ENCODE measurements at regions not wholly inside any gene's neighbourhood (a gene's known extent, or its start where the extent isn't known, plus 50 kb on each side); places are given as distances from the start of the nearest gene placed in this dataset.
"Not testable (repeated sequence)": the region's sequence is repeated elsewhere in the genome, so short reads cannot be mapped to it uniquely, and the experiment has no call there.

GRCh38 chr12:113719911-113720591, 246.1 kb downstream of the RBM19 start:
- no peak for DNase-seq (ENCODE audit: low spot score in 2 of 2)
- no peaks in the 10 kb centered on the region for H3K9me3 ChIP-seq
- peaks cover 13% of the 10 kb centered on the region for H3K27me3 ChIP-seq (ENCODE audit: low read depth)
- H3K4me3 ChIP-seq = no peak overlapping the region
- H3K4me1 ChIP-seq = no peaks in the 10 kb centered on the region
- no peaks in the 10 kb centered on the region for H3K36me3 ChIP-seq (replicated peaks)
- in situ Hi-C loops (cut with MboI; ENCODE audit: low sequenced_read_pairs) = no loop called here

GRCh38 chr12:113713156-113713555, 241.5 kb upstream of the LHX5 start:
- H3K36me3 ChIP-seq (replicated peaks) = no peaks in the 10 kb centered on the region
- H3K4me3 ChIP-seq = no peak overlapping the region
- in situ Hi-C loops (cut with MboI; ENCODE audit: low sequenced_read_pairs) = no loop called here
- no peak for DNase-seq (ENCODE audit: low spot score in 2 of 2)
- no peaks in the 10 kb centered on the region for H3K9me3 ChIP-seq
- H3K4me1 ChIP-seq = no peaks in the 10 kb centered on the region
- peaks cover 36% of the 10 kb centered on the region for H3K27me3 ChIP-seq (ENCODE audit: low read depth)

GRCh38 chr12:113712481-113712880, 240.8 kb upstream of the LHX5 start:
- no peak for DNase-seq (ENCODE audit: low spot score in 2 of 2)
- Histone ChIP-seq H3K27me3 (ENCODE audit: low read depth) (peaks cover 41% of the 10 kb centered on the region), H3K36me3 (replicated peaks) (no peaks in the 10 kb centered on the region), H3K4me1 (no peaks in the 10 kb centered on the region), H3K4me3 (no peak overlapping the region), H3K9me3 (no peaks in the 10 kb centered on the region)
- in situ Hi-C loops (cut with MboI; ENCODE audit: low sequenced_read_pairs) = no loop called here

- H3K36me3 ChIP-seq (replicated peaks) = no peaks in the 10 kb centered on the region
- H3K9me3 ChIP-seq = no peaks in the 10 kb centered on the region
- H3K4me1 ChIP-seq = no peaks in the 10 kb centered on the region
- H3K27me3 ChIP-seq (ENCODE audit: low read depth) = peaks cover 45% of the 10 kb centered on the region
- H3K4me3 ChIP-seq = no peak overlapping the region
- in situ Hi-C loops (cut with MboI; ENCODE audit: low sequenced_read_pairs) = no loop called here
- no peak for DNase-seq (ENCODE audit: low spot score in 2 of 2)
Measured at GRCh38 chr12:113710216-113710615, 238.5 kb upstream of the LHX5 start.

GRCh38 chr12:113709456-113709855, 237.8 kb upstream of the LHX5 start:
- in situ Hi-C loops (cut with MboI; ENCODE audit: low sequenced_read_pairs) = no loop called here

GRCh38 chr12:113702836-113703235, 231.2 kb upstream of the LHX5 start:
- Histone ChIP-seq H3K36me3 (replicated peaks) (no peaks in the 10 kb centered on the region), H3K4me1 (no peaks in the 10 kb centered on the region), H3K4me3 (no peak overlapping the region), H3K27me3 (ENCODE audit: low read depth) (peaks cover 36% of the 10 kb centered on the region), H3K9me3 (peaks cover 2% of the 10 kb centered on the region; the same call in 1 of the 2 replicates)
- in situ Hi-C loops (cut with MboI; ENCODE audit: low sequenced_read_pairs) = no loop called here
- no peak for DNase-seq (ENCODE audit: low spot score in 2 of 2)

More at GRCh38 chr12:113709456-113709855, 237.8 kb upstream of the LHX5 start:
- DNase-seq (ENCODE audit: low spot score in 2 of 2) = no peak
- Histone ChIP-seq H3K9me3 (no peaks in the 10 kb centered on the region), H3K27me3 (ENCODE audit: low read depth) (peaks cover 44% of the 10 kb centered on the region), H3K4me1 (no peaks in the 10 kb centered on the region), H3K36me3 (replicated peaks) (no peaks in the 10 kb centered on the region), H3K4me3 (no peak overlapping the region)

- in situ Hi-C loops (cut with MboI; ENCODE audit: low sequenced_read_pairs) = no loop called here
- peaks cover 36% of the 10 kb centered on the region for H3K27me3 ChIP-seq (ENCODE audit: low read depth)
Measured at GRCh38 chr12:113702276-113702675, 230.6 kb upstream of the LHX5 start.

GRCh38 chr12:113700943-113701342, 229.3 kb upstream of the LHX5 start:
- in situ Hi-C loops (cut with MboI; ENCODE audit: low sequenced_read_pairs) = no loop called here
- H3K9me3 ChIP-seq = peaks cover 2% of the 10 kb centered on the region; the same call in 1 of the 2 replicates
- H3K4me3 ChIP-seq = no peak overlapping the region
- no peaks in the 10 kb centered on the region for H3K4me1 ChIP-seq
- no peaks in the 10 kb centered on the region for H3K36me3 ChIP-seq (replicated peaks)
- peaks cover 30% of the 10 kb centered on the region for H3K27me3 ChIP-seq (ENCODE audit: low read depth)
- DNase-seq (ENCODE audit: low spot score in 2 of 2) = no peak

More at GRCh38 chr12:113702276-113702675, 230.6 kb upstream of the LHX5 start:
- H3K9me3 ChIP-seq = peaks cover 2% of the 10 kb centered on the region; the same call in 1 of the 2 replicates
- H3K36me3 ChIP-seq (replicated peaks) = no peaks in the 10 kb centered on the region
- H3K4me3 ChIP-seq = no peak overlapping the region
- no peaks in the 10 kb centered on the region for H3K4me1 ChIP-seq
- no peak for DNase-seq (ENCODE audit: low spot score in 2 of 2)

- H3K4me3 ChIP-seq; in situ Hi-C loops (cut with MboI; ENCODE audit: low sequenced_read_pairs); H3K36me3 ChIP-seq (replicated peaks); DNase-seq (ENCODE audit: low spot score in 2 of 2); H3K4me1 ChIP-seq; H3K9me3 ChIP-seq: not testable (repeated sequence)
- peaks cover 28% of the 10 kb centered on the region for H3K27me3 ChIP-seq (ENCODE audit: low read depth)
Measured at GRCh38 chr12:113699984-113700383, 228.3 kb upstream of the LHX5 start.

- Histone ChIP-seq H3K4me1 (no peaks in the 10 kb centered on the region), H3K9me3 (peaks cover 2% of the 10 kb centered on the region; the same call in 1 of the 2 replicates), H3K27me3 (ENCODE audit: low read depth) (peaks cover 24% of the 10 kb centered on the region), H3K36me3 (replicated peaks) (no peaks in the 10 kb centered on the region), H3K4me3 (no peak overlapping the region)
- DNase-seq (ENCODE audit: low spot score in 2 of 2) = no peak
- in situ Hi-C loops (cut with MboI; ENCODE audit: low sequenced_read_pairs) = no loop called here
Measured at GRCh38 chr12:113698510-113698858, 226.8 kb upstream of the LHX5 start.

GRCh38 chr12:113697651-113698509, 226.2 kb upstream of the LHX5 start:
- H3K27me3 ChIP-seq (ENCODE audit: low read depth) = peaks cover 24% of the 10 kb centered on the region
- no peak overlapping the region for H3K4me3 ChIP-seq
- no peak for DNase-seq (ENCODE audit: low spot score in 2 of 2)
- in situ Hi-C loops (cut with MboI; ENCODE audit: low sequenced_read_pairs) = no loop called here
- H3K36me3 ChIP-seq (replicated peaks) = no peaks in the 10 kb centered on the region
- H3K9me3 ChIP-seq = peaks cover 2% of the 10 kb centered on the region; the same call in 1 of the 2 replicates
- H3K4me1 ChIP-seq = no peaks in the 10 kb centered on the region

GRCh38 chr12:113697104-113697503, 225.4 kb upstream of the LHX5 start:
- in situ Hi-C loops (cut with MboI; ENCODE audit: low sequenced_read_pairs) = no loop called here
- no peaks in the 10 kb centered on the region for H3K4me1 ChIP-seq
- no peak overlapping the region for H3K4me3 ChIP-seq
- H3K27me3 ChIP-seq (ENCODE audit: low read depth) = peaks cover 26% of the 10 kb centered on the region
- peaks cover 2% of the 10 kb centered on the region; the same call in 1 of the 2 replicates for H3K9me3 ChIP-seq
- DNase-seq (ENCODE audit: low spot score in 2 of 2) = no peak
- no peaks in the 10 kb centered on the region for H3K36me3 ChIP-seq (replicated peaks)

- H3K27me3 ChIP-seq (ENCODE audit: low read depth) = peaks cover 33% of the 10 kb centered on the region
- H3K36me3 ChIP-seq (replicated peaks) = no peaks in the 10 kb centered on the region
- no peak overlapping the region for H3K4me3 ChIP-seq
- no peaks in the 10 kb centered on the region for H3K4me1 ChIP-seq
- no peak for DNase-seq (ENCODE audit: low spot score in 2 of 2)
- H3K9me3 ChIP-seq = no peaks in the 10 kb centered on the region
- in situ Hi-C loops (cut with MboI; ENCODE audit: low sequenced_read_pairs) = no loop called here
Measured at GRCh38 chr12:113693693-113694092, 222.0 kb upstream of the LHX5 start.

GRCh38 chr12:113689047-113689610, 217.5 kb upstream of the LHX5 start:
- Histone ChIP-seq H3K9me3 (no peaks in the 10 kb centered on the region), H3K27me3 (ENCODE audit: low read depth) (peaks cover 23% of the 10 kb centered on the region; the same call in 1 of the 2 replicates), H3K4me1 (no peaks in the 10 kb centered on the region), H3K36me3 (replicated peaks) (no peaks in the 10 kb centered on the region), H3K4me3 (no peak overlapping the region)
- in situ Hi-C loops (cut with MboI; ENCODE audit: low sequenced_read_pairs) = no loop called here
- DNase-seq (ENCODE audit: low spot score in 2 of 2) = no peak

Data from HAP-1 (cell line).